Activated T-helper 1 cell treated with anti-CD3 and anti-CD28 coated beads, Interleukin-12 subunit alpha, Interleukin-12 subunit beta, Interleukin-2, Interleukin-4 antibody, amounts not matched to agents 30 ng/mL and 10 ng/mL and 1 ng/mL, durations not matched to agents 14 hours and 24 hours and 36 hours (primary cell): ENCODE measurements at regions not wholly inside any gene's neighbourhood (a gene's known extent, or its start where the extent isn't known, plus 50 kb on each side); places are given as distances from the start of the nearest gene placed in this dataset.
"Not testable (repeated sequence)": the region's sequence is repeated elsewhere in the genome, so short reads cannot be mapped to it uniquely, and the experiment has no call there.

Source experiments
- DNase-seq: peaks from one replicate; pipeline ENCODE4 v3.0.0; 2021; ENCODE audit warnings: low spot score
- H3K27ac Mint-ChIP-seq: one replicate; pipeline ENCODE4 v1.8.0; 2021; ENCODE audit warnings: mild to moderate bottlenecking, mixed read lengths
- H3K27me3 Mint-ChIP-seq: one replicate; pipeline ENCODE4 v1.8.0; 2022; ENCODE audit warnings: mild to moderate bottlenecking, moderate library complexity, mixed read lengths; ENCODE audit not compliant: insufficient read depth
- H3K36me3 Mint-ChIP-seq: one replicate; pipeline ENCODE4 v1.8.0; 2021; ENCODE audit warnings: low read depth, mixed read lengths
- H3K4me1 Mint-ChIP-seq: one replicate; pipeline ENCODE4 v1.8.0; 2021; ENCODE audit warnings: low read depth, mixed read lengths
- H3K4me3 Mint-ChIP-seq: one replicate; pipeline ENCODE4 v1.8.0; 2021; ENCODE audit warnings: mild to moderate bottlenecking, moderate library complexity, mixed read lengths
- H3K9me3 Mint-ChIP-seq: one replicate; pipeline ENCODE4 v1.8.0; 2021; ENCODE audit warnings: mixed read lengths
- intact Hi-C: fragments of 100-400 bp; cut with micrococcal nuclease; formaldehyde crosslinking; loops from one replicate; pipeline ENCODE4 v1.15.1; 2024

GRCh38 chr5:85604786-85605185 lies 1013.0 kb upstream of the COX7C start:
- no peak overlapping the region for H3K4me3 Mint-ChIP-seq
- no peaks in the 10 kb centered on the region for H3K36me3 Mint-ChIP-seq
- H3K9me3 Mint-ChIP-seq: no peaks in the 10 kb centered on the region
- intact Hi-C loops: no loop called here
- H3K27me3 Mint-ChIP-seq: no peaks in the 10 kb centered on the region
- H3K4me1 Mint-ChIP-seq: no peaks in the 10 kb centered on the region
- no peak for DNase-seq
- H3K27ac Mint-ChIP-seq: no peak overlapping the region

- H3K27ac Mint-ChIP-seq: no peak overlapping the region
Observed at GRCh38 chr5:85605381-85605780, 1012.4 kb upstream of the COX7C start.

GRCh38 chr5:85614489-85614888 lies 1003.3 kb upstream of the COX7C start:
- Mint-ChIP-seq H3K27me3 (no peaks in the 10 kb centered on the region), H3K4me3 (no peak overlapping the region), H3K36me3 (no peaks in the 10 kb centered on the region), H3K27ac (no peak overlapping the region), H3K9me3 (no peaks in the 10 kb centered on the region), H3K4me1 (no peaks in the 10 kb centered on the region)
- intact Hi-C loops: no loop called here
- DNase-seq: no peak

More at GRCh38 chr5:85605381-85605780, 1012.4 kb upstream of the COX7C start:
- Mint-ChIP-seq H3K4me3 (no peak overlapping the region), H3K9me3 (no peaks in the 10 kb centered on the region), H3K27me3 (no peaks in the 10 kb centered on the region), H3K4me1 (no peaks in the 10 kb centered on the region), H3K36me3 (no peaks in the 10 kb centered on the region)
- intact Hi-C loops: no loop called here
- no peak for DNase-seq

- no peak for DNase-seq
- no peaks in the 10 kb centered on the region for H3K27me3 Mint-ChIP-seq
- no peak overlapping the region for H3K4me3 Mint-ChIP-seq
- no peak overlapping the region for H3K27ac Mint-ChIP-seq
- H3K9me3 Mint-ChIP-seq: no peaks in the 10 kb centered on the region
- H3K4me1 Mint-ChIP-seq: no peaks in the 10 kb centered on the region
- intact Hi-C loops: no loop called here
- no peaks in the 10 kb centered on the region for H3K36me3 Mint-ChIP-seq
Observed at GRCh38 chr5:85621668-85622067, 996.1 kb upstream of the COX7C start.

- no peaks in the 10 kb centered on the region for H3K27me3 Mint-ChIP-seq
- no peak for DNase-seq
- no peak overlapping the region for H3K4me3 Mint-ChIP-seq
- intact Hi-C loops: no loop called here
- H3K36me3 Mint-ChIP-seq: no peaks in the 10 kb centered on the region
- no peak overlapping the region for H3K27ac Mint-ChIP-seq
- H3K4me1 Mint-ChIP-seq: no peaks in the 10 kb centered on the region
- H3K9me3 Mint-ChIP-seq: no peaks in the 10 kb centered on the region
Observed at GRCh38 chr5:85628153-85628552, 989.6 kb upstream of the COX7C start.

GRCh38 chr5:85638495-85639125 lies 979.1 kb upstream of the COX7C start:
- H3K27ac Mint-ChIP-seq, H3K9me3 Mint-ChIP-seq, H3K4me1 Mint-ChIP-seq, intact Hi-C loops, H3K36me3 Mint-ChIP-seq, H3K27me3 Mint-ChIP-seq, H3K4me3 Mint-ChIP-seq, DNase-seq: not testable (repeated sequence)

GRCh38 chr5:85646036-85646435 lies 971.7 kb upstream of the COX7C start:
- DNase-seq: no peak
- H3K4me3 Mint-ChIP-seq: no peak overlapping the region
- H3K36me3 Mint-ChIP-seq: no peaks in the 10 kb centered on the region
- no peaks in the 10 kb centered on the region for H3K4me1 Mint-ChIP-seq
- no peak overlapping the region for H3K27ac Mint-ChIP-seq
- intact Hi-C loops: no loop called here
- H3K9me3 Mint-ChIP-seq: peaks cover 5% of the 10 kb centered on the region
- no peaks in the 10 kb centered on the region for H3K27me3 Mint-ChIP-seq

GRCh38 chr5:85646641-85647040 lies 971.1 kb upstream of the COX7C start:
- H3K9me3 Mint-ChIP-seq: peaks cover 5% of the 10 kb centered on the region

GRCh38 chr5:85647349-85648127 lies 970.2 kb upstream of the COX7C start:
- no peak for DNase-seq
- Mint-ChIP-seq H3K27ac (no peak overlapping the region), H3K9me3 (peaks cover 5% of the 10 kb centered on the region), H3K4me1 (no peaks in the 10 kb centered on the region), H3K36me3 (no peaks in the 10 kb centered on the region), H3K4me3 (no peak overlapping the region), H3K27me3 (no peaks in the 10 kb centered on the region)
- intact Hi-C loops: no loop called here

More at GRCh38 chr5:85646641-85647040, 971.1 kb upstream of the COX7C start:
- Mint-ChIP-seq H3K4me1 (no peaks in the 10 kb centered on the region), H3K27me3 (no peaks in the 10 kb centered on the region), H3K4me3 (no peak overlapping the region), H3K27ac (no peak overlapping the region), H3K36me3 (no peaks in the 10 kb centered on the region)
- no peak for DNase-seq
- intact Hi-C loops: no loop called here

- DNase-seq: no peak
- Mint-ChIP-seq H3K4me3 (no peak overlapping the region), H3K9me3 (peaks cover 5% of the 10 kb centered on the region), H3K27me3 (no peaks in the 10 kb centered on the region), H3K27ac (no peak overlapping the region), H3K36me3 (no peaks in the 10 kb centered on the region), H3K4me1 (no peaks in the 10 kb centered on the region)
- intact Hi-C loops: no loop called here
Observed at GRCh38 chr5:85648495-85648894, 969.2 kb upstream of the COX7C start.

GRCh38 chr5:85651731-85652130 lies 966.0 kb upstream of the COX7C start:
- H3K4me1 Mint-ChIP-seq: no peaks in the 10 kb centered on the region
- H3K9me3 Mint-ChIP-seq: peaks cover 5% of the 10 kb centered on the region
- H3K27ac Mint-ChIP-seq: no peak overlapping the region
- H3K36me3 Mint-ChIP-seq: no peaks in the 10 kb centered on the region
- intact Hi-C loops: no loop called here
- H3K4me3 Mint-ChIP-seq: no peak overlapping the region
- no peak for DNase-seq
- H3K27me3 Mint-ChIP-seq: no peaks in the 10 kb centered on the region

- H3K4me1 Mint-ChIP-seq, H3K9me3 Mint-ChIP-seq, H3K36me3 Mint-ChIP-seq: not testable (repeated sequence)
Observed at GRCh38 chr5:85654144-85654543, 963.6 kb upstream of the COX7C start.

GRCh38 chr5:85656050-85656449 lies 961.7 kb upstream of the COX7C start:
- H3K27me3 Mint-ChIP-seq: no peaks in the 10 kb centered on the region
- H3K4me1 Mint-ChIP-seq: no peaks in the 10 kb centered on the region
- H3K36me3 Mint-ChIP-seq: no peaks in the 10 kb centered on the region
- H3K9me3 Mint-ChIP-seq: peaks cover 3% of the 10 kb centered on the region
- intact Hi-C loops: no loop called here
- DNase-seq: no peak
- H3K27ac Mint-ChIP-seq: no peak overlapping the region
- no peak overlapping the region for H3K4me3 Mint-ChIP-seq

More at GRCh38 chr5:85654144-85654543, 963.6 kb upstream of the COX7C start:
- H3K27me3 Mint-ChIP-seq, H3K4me3 Mint-ChIP-seq, intact Hi-C loops, DNase-seq, H3K27ac Mint-ChIP-seq: not testable (repeated sequence)
